ENCODE measurements at regions not wholly inside any gene's neighbourhood (a gene's known extent, or its start where the extent isn't known, plus 50 kb on each side); places are given as distances from the start of the nearest gene placed in this dataset.

- TF ChIP-seq CTCF (IDR thresholded peaks at IDR 0.05; ENCODE audit: low read length) = no peak
- no peak for TF ChIP-seq EZH2 (optimal IDR thresholded peaks at IDR 0.05; ENCODE audit: low read depth, low read length)
- no peak for TF ChIP-seq EZH2phosphoT487 (IDR thresholded peaks at IDR 0.05; ENCODE audit: low read length)
Observed at GRCh38 chr12:110995615-110996014, 75.2 kb upstream of the MYL2 start.

Data from MM.1S (cell line).